ENCODE measurements at regions not wholly inside any gene's neighbourhood (a gene's known extent, or its start where the extent isn't known, plus 50 kb on each side); places are given as distances from the start of the nearest gene placed in this dataset.
"Not testable (repeated sequence)": the region's sequence is repeated elsewhere in the genome, so short reads cannot be mapped to it uniquely, and the experiment has no call there.

- DNase-seq: no peak
Measured at GRCh38 chr3:150238995-150239619, 169.0 kb upstream of the TSC22D2 start.

DNA sequence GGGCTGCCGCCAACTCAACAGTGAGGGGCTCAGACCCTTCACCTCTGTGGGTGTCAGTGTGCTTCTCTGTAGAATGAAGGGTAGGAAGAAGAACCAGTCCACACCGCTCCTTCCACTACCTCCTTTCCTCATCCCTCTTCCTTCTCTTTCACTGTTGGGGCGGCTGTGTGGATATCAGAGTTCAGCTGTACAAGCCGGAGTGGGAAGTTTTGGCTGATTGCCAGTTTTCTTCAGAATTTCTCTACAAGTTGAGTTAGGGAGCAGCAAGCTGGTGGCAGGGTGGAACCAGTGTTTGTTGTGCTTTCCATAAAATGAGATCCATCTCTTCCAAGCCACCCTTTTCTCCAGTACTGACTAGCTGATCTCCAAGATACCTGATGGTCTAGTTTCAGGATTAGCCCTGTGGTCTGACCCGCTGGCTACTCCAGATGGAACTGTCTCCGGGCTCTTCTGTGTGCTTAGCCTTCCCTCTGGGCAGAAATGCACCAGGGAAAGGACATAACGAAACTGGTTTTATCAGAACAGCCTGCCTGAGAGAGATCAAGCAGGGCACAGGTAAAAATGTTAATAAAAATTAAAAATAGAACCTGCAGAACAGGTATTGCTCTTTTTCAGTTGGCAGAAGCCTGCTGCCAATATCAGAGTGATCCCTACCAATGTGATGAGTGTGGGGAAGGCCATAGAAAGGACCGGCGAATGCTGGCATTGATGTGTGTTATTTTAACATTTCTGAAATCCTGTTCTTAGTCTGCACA lies 169.9 kb upstream of the TSC22D2 start:
- DNase-seq: no peak

- no peak for DNase-seq
Measured at GRCh38 chr3:150237490-150237889, 170.6 kb upstream of the TSC22D2 start.

DNA sequence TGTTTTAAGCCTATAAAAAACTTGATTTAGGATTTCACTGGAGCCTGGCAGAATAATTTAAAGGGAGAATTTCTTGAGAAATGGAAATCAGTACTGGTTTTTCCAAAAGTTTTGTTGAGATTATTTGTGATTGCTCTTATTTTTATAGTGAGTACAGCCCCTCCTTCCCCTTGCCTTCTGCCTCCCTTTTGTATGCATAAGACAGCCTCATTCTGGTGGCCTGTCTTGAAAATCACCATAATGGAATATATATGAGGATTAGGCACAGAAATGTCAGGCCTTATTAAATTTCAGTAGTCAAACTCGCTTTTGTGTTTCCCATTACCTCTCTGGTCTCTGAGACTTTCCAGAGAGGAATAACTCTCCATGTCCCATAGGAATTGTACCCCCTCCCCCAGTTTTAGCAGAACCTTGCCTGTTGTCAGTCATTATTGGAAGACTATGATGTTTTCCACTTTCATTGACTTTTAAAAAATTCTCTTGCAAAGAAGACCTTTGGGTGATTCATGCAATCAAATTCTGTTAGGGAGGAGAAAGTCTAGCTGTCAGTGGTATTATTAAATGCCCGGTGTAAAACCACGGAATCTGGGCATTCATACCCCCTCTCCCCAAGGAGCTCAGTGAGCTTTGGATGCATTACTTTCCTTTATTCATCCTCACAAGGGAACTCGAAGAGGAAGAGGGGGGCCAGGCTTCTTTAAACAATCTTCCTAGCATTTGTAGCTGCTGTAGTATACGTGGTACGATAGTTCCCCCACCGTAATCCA lies 171.6 kb upstream of the TSC22D2 start:
- no peak for DNase-seq

DNA sequence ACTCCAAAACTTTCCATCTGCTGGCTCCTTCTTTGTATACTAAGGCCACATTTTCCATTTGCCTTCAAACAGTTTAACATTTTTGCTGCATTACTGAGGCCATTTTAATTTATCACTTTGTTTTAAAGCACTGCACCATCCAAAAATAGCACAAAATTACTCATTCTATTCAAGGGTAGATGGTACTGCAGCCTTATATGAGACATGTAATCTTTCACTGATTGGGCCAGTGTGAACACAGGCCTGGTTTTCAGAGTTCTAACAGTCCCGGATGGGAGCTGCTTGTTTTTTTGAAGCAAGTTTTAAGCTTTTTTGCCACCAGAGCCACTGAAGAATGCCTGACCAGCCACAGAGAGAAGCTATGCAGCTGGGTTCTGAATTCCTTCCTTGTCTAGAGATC lies 172.3 kb upstream of the TSC22D2 start:
- no peak for DNase-seq

GRCh38 chr3:150232992-150233451 lies 175.1 kb upstream of the TSC22D2 start:
- DNase-seq: no peak

- no peak for DNase-seq
Measured at GRCh38 chr3:150230037-150230436, 178.1 kb upstream of the TSC22D2 start.

- not testable (repeated sequence) for DNase-seq
Measured at GRCh38 chr3:150228626-150229025, 179.5 kb upstream of the TSC22D2 start.

DNA sequence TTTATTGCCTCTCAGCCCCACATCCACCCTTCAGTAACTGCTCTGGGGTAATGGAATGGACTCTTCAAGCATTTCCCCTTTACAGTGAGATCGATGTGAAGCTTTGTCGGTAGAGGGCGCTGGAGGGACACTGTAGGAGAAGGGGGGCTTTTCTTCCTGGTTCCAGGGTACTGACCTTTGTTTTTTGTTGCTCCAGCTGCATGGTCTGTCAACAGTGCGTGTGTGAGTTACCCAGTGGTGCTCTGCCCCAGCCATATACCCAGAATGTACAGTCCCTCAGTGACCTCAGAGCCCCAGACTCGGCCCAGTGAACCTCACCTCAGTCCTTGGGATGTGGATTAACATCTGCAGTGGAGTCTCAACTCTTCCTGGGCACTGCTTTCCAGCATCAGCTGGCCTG lies 180.3 kb upstream of the TSC22D2 start:
- no peak for DNase-seq

DNA sequence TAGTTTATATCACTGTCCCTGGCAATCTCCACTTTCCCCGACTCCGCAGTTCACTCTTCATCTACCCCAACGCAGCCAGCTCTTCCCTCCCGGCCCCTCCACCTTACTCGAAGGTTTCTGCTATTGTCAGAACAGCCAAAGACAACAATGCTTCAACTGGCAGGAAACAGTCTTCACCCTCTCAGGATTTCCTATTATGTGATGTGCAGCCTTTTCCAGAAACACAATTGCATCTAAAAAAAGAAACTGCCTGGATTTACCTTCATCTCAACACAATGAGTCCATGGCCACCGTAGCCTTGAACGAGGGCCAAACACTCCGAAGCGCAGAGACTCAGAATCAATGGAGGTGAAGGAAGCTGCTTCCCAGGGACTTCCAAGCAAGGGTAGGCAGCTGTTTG lies 182.1 kb upstream of the TSC22D2 start:
- DNase-seq: no peak

GRCh38 chr3:150223558-150223957 lies 184.5 kb upstream of the TSC22D2 start:
- no peak for DNase-seq

DNA sequence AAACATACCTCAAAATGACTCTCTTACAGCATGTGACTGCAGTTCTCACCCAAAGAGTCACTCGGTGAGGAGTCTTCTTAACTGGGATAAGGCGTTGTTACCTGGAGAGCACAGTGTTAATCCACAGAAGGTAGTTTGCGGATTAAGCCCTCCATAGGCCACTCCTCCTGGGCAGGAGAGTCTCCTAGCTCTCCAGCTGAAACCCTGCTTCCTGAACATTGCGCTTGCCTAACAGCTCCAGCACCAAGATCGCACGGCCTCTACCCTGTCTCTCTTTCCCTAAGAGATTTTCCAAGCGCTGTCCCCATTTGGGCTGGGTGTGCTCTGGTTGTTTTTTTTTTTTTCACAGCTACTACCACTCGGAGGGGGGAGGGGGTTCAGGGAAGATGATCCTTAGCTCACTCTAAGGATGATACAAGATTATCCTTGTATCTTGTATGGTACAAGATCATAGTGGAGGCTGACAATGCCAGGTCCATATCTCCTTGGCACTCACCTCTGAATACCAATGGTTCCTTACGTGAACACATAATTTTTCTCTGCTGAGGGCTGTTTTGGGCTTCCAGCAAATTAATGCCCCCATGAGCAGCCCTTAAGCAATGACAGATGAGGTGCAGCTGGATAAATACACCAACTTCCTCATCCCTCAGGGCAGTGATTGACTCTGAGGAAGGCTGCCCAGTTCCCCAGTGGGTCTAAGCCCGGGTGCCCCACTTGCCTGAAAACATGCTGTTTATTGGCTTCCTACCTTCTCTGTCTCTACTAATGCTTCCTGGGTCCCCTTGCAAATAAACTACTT lies 185.2 kb upstream of the TSC22D2 start:
- DNase-seq: no peak

- DNase-seq: no peak
Measured at GRCh38 chr3:150221904-150222523, 186.1 kb upstream of the TSC22D2 start.

- DNase-seq: no peak
Measured at GRCh38 chr3:150220799-150221198, 187.3 kb upstream of the TSC22D2 start.

GRCh38 chr3:150220041-150220440 lies 188.1 kb upstream of the TSC22D2 start:
- DNase-seq: no peak

GRCh38 chr3:150218841-150219240 lies 189.3 kb upstream of the TSC22D2 start:
- no peak for DNase-seq

DNA sequence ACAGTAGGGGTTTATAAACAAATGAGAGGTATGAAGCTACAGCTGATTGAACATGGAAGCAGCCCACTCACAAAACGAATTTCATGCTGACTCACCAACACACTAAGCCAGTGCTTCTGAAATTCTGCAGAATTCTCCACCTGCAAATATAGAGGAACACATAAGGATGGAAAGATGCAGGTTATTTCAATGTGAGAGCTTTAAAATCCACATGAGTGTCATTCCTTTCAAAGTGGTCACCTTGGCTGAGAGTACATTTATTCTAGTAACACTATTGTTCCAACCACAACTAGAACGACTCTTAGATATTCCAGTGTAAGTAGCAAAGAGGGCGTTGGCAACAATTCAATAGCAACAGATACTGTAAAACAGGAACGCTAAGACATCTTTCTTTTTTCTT lies 189.9 kb upstream of the TSC22D2 start:
- no peak for DNase-seq

GRCh38 chr3:150217691-150218090 lies 190.4 kb upstream of the TSC22D2 start:
- no peak for DNase-seq

DNA sequence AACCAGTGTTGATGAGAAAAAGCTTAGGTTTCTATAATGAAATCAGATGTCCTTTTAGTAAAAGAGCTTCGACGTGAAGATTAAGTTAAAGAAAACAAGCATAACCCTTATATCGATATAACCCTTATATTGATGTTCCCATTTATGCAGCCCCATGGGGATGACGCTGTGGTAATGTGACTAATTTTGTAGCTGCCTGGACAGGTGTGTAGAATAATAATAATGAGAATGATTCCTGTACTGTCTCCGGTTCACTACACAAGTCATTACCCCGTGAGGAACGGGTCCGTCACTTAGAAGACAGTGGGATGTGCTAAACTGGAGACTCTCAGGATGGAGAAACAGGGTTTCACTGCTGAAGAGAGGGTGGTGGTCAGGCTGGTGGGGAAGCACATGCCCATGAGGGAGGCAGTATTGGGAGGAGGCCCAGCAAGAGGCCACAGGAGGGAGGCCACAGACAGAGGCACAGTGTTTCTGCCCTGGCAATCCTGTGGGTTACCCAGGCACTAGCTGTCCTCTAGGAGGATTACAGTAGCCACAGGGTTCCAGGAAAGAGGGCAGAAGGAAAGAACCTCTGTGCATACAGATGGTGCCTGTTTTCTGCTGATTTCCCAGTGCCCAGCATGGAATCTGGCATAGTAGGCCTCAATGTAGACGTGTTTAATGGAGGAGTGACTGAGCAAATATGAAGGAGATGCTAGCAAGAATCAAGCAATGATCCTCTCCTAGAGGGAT lies 191.1 kb upstream of the TSC22D2 start:
- no peak for DNase-seq

- DNase-seq: no peak
Measured at GRCh38 chr3:150216041-150216811, 191.9 kb upstream of the TSC22D2 start.

DNA sequence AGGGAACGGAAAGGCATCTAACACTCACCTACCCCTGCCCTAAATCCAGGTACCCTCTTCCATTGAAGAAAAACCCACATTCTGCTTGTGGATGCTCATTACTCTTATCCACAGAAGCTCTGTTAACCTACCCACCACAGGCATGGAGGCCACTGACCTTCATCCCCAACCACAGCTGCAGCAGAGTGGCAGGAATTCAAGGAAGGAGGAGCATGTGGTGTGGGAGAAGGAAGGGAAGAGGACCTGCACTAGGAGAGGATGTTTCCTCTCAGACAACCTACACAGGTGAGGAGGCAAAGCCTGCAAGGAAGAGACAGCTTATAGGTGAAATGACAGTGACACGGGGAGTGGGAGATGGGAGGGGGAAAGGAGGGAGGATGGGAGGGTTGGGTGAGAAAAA lies 192.5 kb upstream of the TSC22D2 start:
- DNase-seq: no peak
